ENCODE measurements at regions not wholly inside any gene's neighbourhood (a gene's known extent, or its start where the extent isn't known, plus 50 kb on each side); places are given as distances from the start of the nearest gene placed in this dataset.

DNA sequence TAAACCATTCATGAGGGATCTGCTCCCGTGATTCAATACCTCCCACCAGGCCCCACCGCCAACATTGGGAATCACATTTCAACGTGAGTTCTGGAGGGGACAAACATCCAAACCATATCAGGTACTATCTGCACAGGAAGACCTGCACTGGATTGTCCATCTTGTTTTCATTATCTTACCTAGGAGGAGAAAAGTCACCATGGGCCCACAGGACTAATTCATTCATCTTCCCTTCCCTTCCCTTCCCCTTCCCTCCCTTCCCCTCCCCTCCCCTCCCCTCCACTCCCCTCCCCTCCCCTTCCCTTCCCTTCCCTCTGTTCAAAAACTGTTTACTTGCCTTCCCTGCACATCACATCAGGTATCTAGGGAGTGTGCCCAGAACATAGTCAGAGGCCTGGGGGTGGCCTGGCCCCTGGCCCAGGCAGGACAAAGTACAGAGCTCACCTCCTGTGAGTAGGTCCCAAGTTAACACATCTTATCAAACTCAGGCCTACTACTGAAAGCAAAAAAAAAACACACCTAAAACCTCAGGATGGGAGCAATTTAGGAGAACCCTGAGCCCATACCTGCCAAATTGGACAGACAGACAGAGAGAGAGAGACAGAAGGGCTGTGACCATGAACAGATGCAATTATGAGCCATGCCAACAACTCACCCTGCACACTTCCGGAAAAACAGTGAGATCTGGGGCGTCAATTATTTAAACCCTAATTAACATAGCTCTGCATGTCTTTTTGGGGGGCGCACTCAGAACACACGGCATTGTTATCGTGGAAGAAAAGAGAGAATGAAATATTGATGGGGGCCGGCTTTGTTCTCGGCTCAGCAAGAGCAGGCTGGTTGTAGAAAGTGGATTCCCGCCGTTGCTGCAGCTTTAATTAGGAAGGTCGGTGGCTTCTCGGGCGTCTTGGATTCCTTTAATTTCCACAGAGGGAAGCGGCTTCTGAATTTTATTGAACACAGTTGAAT, 151.2 kb downstream of the IRX5 start:
- DNase-seq (peak; percentile 71 to 83 (median 82)), ATAC-seq (peak; percentile 97 to 99 (median 98))
- Histone ChIP-seq H3K4me1 (peaks cover 0 to 8% (median 4%) of the 10 kb centered on the region in 4 donors), H3K27ac (peak overlapping the region in 1 of 3 donors; percentile 62), H3K27me3 (no peaks in the 10 kb centered on the region), H3K9me3 (no peaks in the 10 kb centered on the region), H3K36me3 (no peaks in the 10 kb centered on the region), H3K4me3 (no peak overlapping the region)
- intact Hi-C loops (cut with DNase I): no loop called here
- 55% methylated on average over 15 of the region's 16 CpGs for WGBS (ENCODE audit: insufficient coverage, low coverage, low lambda C conversion rate, missing lambda C conversion rate)
- TF ChIP-seq, protein P1, sequence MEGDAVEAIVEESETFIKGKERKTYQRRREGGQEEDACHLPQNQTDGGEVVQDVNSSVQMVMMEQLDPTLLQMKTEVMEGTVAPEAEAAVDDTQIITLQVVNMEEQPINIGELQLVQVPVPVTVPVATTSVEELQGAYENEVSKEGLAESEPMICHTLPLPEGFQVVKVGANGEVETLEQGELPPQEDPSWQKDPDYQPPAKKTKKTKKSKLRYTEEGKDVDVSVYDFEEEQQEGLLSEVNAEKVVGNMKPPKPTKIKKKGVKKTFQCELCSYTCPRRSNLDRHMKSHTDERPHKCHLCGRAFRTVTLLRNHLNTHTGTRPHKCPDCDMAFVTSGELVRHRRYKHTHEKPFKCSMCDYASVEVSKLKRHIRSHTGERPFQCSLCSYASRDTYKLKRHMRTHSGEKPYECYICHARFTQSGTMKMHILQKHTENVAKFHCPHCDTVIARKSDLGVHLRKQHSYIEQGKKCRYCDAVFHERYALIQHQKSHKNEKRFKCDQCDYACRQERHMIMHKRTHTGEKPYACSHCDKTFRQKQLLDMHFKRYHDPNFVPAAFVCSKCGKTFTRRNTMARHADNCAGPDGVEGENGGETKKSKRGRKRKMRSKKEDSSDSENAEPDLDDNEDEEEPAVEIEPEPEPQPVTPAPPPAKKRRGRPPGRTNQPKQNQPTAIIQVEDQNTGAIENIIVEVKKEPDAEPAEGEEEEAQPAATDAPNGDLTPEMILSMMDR (IDR thresholded peaks at IDR 0.05): no peak
- no peak for TF ChIP-seq POLR2A (IDR thresholded peaks at IDR 0.05)

GRCh38 chr16:55082591-55082976, 151.9 kb downstream of the IRX5 start:
- H3K4me1 ChIP-seq: peaks cover 0 to 8% (median 4%) of the 10 kb centered on the region in 4 donors
- ATAC-seq: peak; percentile 44 to 64 (median 55)
- H3K27ac ChIP-seq: peak overlapping the region in 1 of 3 donors; percentile 62
- H3K4me3 ChIP-seq: no peak overlapping the region
- DNase-seq: no peak
- TF ChIP-seq POLR2A (IDR thresholded peaks at IDR 0.05): no peak
- TF ChIP-seq, protein P1 (IDR thresholded peaks at IDR 0.05): no peak
- no peaks in the 10 kb centered on the region for H3K9me3 ChIP-seq
- no peaks in the 10 kb centered on the region for H3K27me3 ChIP-seq
- 25% methylated on average over 5 of the region's 5 CpGs for WGBS (ENCODE audit: insufficient coverage, low coverage, low lambda C conversion rate, missing lambda C conversion rate)
- no peaks in the 10 kb centered on the region for H3K36me3 ChIP-seq
- intact Hi-C loops (cut with DNase I): no loop called here

DNA sequence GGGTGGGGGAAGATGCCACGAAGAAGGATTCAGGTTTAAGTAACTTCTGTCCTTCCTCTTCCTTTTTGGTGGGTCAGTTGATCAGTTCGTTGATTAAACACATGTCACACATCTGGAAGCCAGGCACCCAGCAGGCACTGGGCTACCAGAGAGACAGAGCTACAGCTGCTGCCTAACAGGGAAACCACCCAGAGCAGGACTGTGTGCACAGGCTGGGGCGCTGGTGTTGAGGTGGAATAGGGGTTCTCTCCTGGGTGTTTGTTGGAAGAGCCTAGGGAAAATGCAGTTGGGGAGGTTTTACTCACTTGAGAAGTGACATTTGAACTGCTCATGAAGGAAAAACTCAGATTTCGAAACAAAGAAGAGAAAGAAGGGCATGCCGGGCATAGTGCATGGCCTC, 152.4 kb downstream of the IRX5 start:
- H3K4me1 ChIP-seq: peaks cover 0 to 8% (median 4%) of the 10 kb centered on the region in 4 donors
- no peaks in the 10 kb centered on the region for H3K9me3 ChIP-seq
- peak overlapping the region in 1 of 3 donors; percentile 62 for H3K27ac ChIP-seq
- ATAC-seq: no peak
- H3K27me3 ChIP-seq: no peaks in the 10 kb centered on the region
- intact Hi-C loops (cut with DNase I): no loop called here
- no peak for DNase-seq
- WGBS (ENCODE audit: insufficient coverage, low coverage, low lambda C conversion rate, missing lambda C conversion rate): 90% methylated on average over 3 of the region's 5 CpGs
- no peak for TF ChIP-seq POLR2A (IDR thresholded peaks at IDR 0.05)
- TF ChIP-seq, protein P1 (IDR thresholded peaks at IDR 0.05): no peak
- H3K4me3 ChIP-seq: no peak overlapping the region
- H3K36me3 ChIP-seq: no peaks in the 10 kb centered on the region

- TF ChIP-seq, protein P1 (IDR thresholded peaks at IDR 0.05): no peak
- TF ChIP-seq POLR2A (IDR thresholded peaks at IDR 0.05): no peak
- no peak overlapping the region for H3K27ac ChIP-seq
- no peaks in the 10 kb centered on the region for H3K36me3 ChIP-seq
- no peaks in the 10 kb centered on the region for H3K9me3 ChIP-seq
- intact Hi-C loops (cut with DNase I): no loop called here
- WGBS (ENCODE audit: insufficient coverage, low coverage, low lambda C conversion rate, missing lambda C conversion rate): 100% methylated on average over 2 of the region's 2 CpGs
- DNase-seq (no peak), ATAC-seq (no peak)
- H3K4me1 ChIP-seq: no peaks in the 10 kb centered on the region
- H3K4me3 ChIP-seq: no peak overlapping the region
- H3K27me3 ChIP-seq: no peaks in the 10 kb centered on the region
Observed at GRCh38 chr16:55088098-55088497, 157.4 kb downstream of the IRX5 start.
